IMR-90 (cell line): ENCODE measurements at regions not wholly inside any gene's neighbourhood (a gene's known extent, or its start where the extent isn't known, plus 50 kb on each side); places are given as distances from the start of the nearest gene placed in this dataset.

Experiments
- ATAC-seq: fragments of 200-7000 bp; cut with Tn5 transposase; 2 replicates; pipeline ENCODE4 v1.9.1; 2020; ENCODE audit warnings: low read depth, mild to moderate bottlenecking, moderate library complexity
- BruUV-seq: library from RNA; stranded (reverse); fragments of 400-500 nt; replicated peaks from 2 replicates; lab custom pipeline; 2021; lab: Mats Ljungman, UMichigan
- CTCF ChIA-PET: fragments of 300-600 bp; formaldehyde crosslinking; extraction: SDS; loops from one replicate; lab custom pipeline; 2021; ENCODE audit warnings: antibody characterized with exemption; lab: Yijun Ruan, JAX
- POLR2A ChIA-PET: fragments of 300-600 bp; sonication (Branson Sonifier 250); formaldehyde crosslinking; loops from one replicate; lab custom pipeline; 2022; ENCODE audit warnings: antibody characterized with exemption; ENCODE audit not compliant: unreplicated experiment; lab: Charles Lee
- DNase-seq: peaks from one replicate; pipeline ENCODE4 v3.0.0; 2013
- H2AFZ ChIP-seq: replicated peaks from 2 replicates; pipeline ENCODE3; 2013; ENCODE audit warnings: low read length, mild to moderate bottlenecking; ENCODE audit not compliant: poor library complexity
- H2AK5ac ChIP-seq: 2 replicates; pipeline ENCODE4 v1.6.1; 2013; ENCODE audit warnings: low read depth, low read length, inconsistent platforms
- H2AK9ac ChIP-seq: replicated peaks from 2 replicates; pipeline ENCODE3; 2013; ENCODE audit warnings: mild to moderate bottlenecking, low read depth, low read length, moderate library complexity; ENCODE audit not compliant: poor library complexity
- H2BK120ac ChIP-seq: 2 replicates; pipeline ENCODE4 v1.6.1; 2013; ENCODE audit warnings: low read depth, low read length, inconsistent platforms
- H2BK15ac ChIP-seq: 3 replicates; pipeline ENCODE4 v1.6.1; 2013; ENCODE audit warnings: low read depth, low read length, inconsistent platforms
- H2BK20ac ChIP-seq: 2 replicates; pipeline ENCODE4 v1.6.1; 2013; ENCODE audit warnings: low read depth, mild to moderate bottlenecking, inconsistent platforms, low read length, moderate library complexity
- H2BK5ac ChIP-seq: 2 replicates; pipeline ENCODE4 v1.6.1; 2013; ENCODE audit warnings: mild to moderate bottlenecking, low read depth, low read length, inconsistent platforms; ENCODE audit not compliant: poor library complexity, severe bottlenecking
- H3K14ac ChIP-seq: replicated peaks from 2 replicates; pipeline ENCODE4 v1.6.1; 2013; ENCODE audit warnings: low read depth, low read length, inconsistent platforms
- H3K18ac ChIP-seq: 2 replicates; pipeline ENCODE4 v1.6.1; 2013; ENCODE audit warnings: low read depth, low read length, control low read depth
- H3K23ac ChIP-seq: 2 replicates; pipeline ENCODE4 v1.6.1; 2013; ENCODE audit warnings: low read depth, low read length, inconsistent platforms
- H3K27ac ChIP-seq: 2 replicates; pipeline ENCODE4 v1.5.1; 2013; ENCODE audit warnings: mild to moderate bottlenecking, control low read depth, low read length; ENCODE audit not compliant: insufficient read depth
- H3K27me3 ChIP-seq: 2 replicates; pipeline ENCODE4 v1.6.1; 2013; ENCODE audit warnings: low read length; ENCODE audit not compliant: control insufficient read depth, insufficient read depth
- H3K36me3 ChIP-seq: 2 replicates; pipeline ENCODE4 v1.6.1; 2013; ENCODE audit warnings: low read length, mixed read lengths; ENCODE audit not compliant: control insufficient read depth, insufficient read depth
- H3K4ac ChIP-seq: 2 replicates; pipeline ENCODE4 v1.6.1; 2013; ENCODE audit warnings: low read depth, low read length, inconsistent platforms
- H3K4me1 ChIP-seq: 2 replicates; pipeline ENCODE4 v1.6.1; 2013; ENCODE audit warnings: low read length, mixed read lengths; ENCODE audit not compliant: control insufficient read depth, insufficient read depth
- H3K4me2 ChIP-seq: 2 replicates; pipeline ENCODE4 v1.6.1; 2013; ENCODE audit warnings: low read depth, mild to moderate bottlenecking, control low read depth, low read length, moderate library complexity
- H3K4me3 ChIP-seq: 2 replicates; pipeline ENCODE4 v1.5.1; 2013; ENCODE audit warnings: low read depth, mild to moderate bottlenecking, control low read depth, low read length, moderate library complexity; ENCODE audit not compliant: insufficient read depth
- H3K56ac ChIP-seq: 2 replicates; pipeline ENCODE4 v1.6.1; 2013; ENCODE audit warnings: low read length, inconsistent platforms; ENCODE audit not compliant: insufficient read depth; ENCODE audit errors: extremely low read depth
- H3K79me1 ChIP-seq, 2 experiments: 2 replicates each; pipeline ENCODE4 v1.6.1; 2013; ENCODE audit warnings: low read length in 2 of 2, inconsistent platforms in 1 of 2, low read depth in 1 of 2
- H3K9ac ChIP-seq: 2 replicates; pipeline ENCODE4 v1.6.1; 2013; ENCODE audit warnings: low read depth, low read length, control low read depth
- H3K9me1 ChIP-seq: 2 replicates; pipeline ENCODE4 v1.6.1; 2013; ENCODE audit warnings: low read length, inconsistent platforms; ENCODE audit not compliant: insufficient read depth
- H3K9me3 ChIP-seq: 2 replicates; pipeline ENCODE4 v1.6.1; 2013; ENCODE audit warnings: low read length; ENCODE audit not compliant: control insufficient read depth, insufficient read depth
- H4K20me1 ChIP-seq: 2 replicates; pipeline ENCODE4 v1.6.1; 2013; ENCODE audit warnings: low read length, inconsistent platforms; ENCODE audit not compliant: insufficient read depth
- H4K5ac ChIP-seq: 2 replicates; pipeline ENCODE4 v1.6.1; 2013; ENCODE audit warnings: mild to moderate bottlenecking, low read depth, low read length, control low read depth
- H4K8ac ChIP-seq, 2 experiments: 2 replicates each; pipeline ENCODE4 v1.6.1; 2013; ENCODE audit warnings: low read depth in 2 of 2, low read length in 2 of 2, control low read depth in 1 of 2, inconsistent platforms in 1 of 2
- H4K91ac ChIP-seq: 2 replicates; pipeline ENCODE4 v1.6.1; 2013; ENCODE audit warnings: low read depth, low read length, inconsistent platforms; ENCODE audit not compliant: insufficient read depth
- NFE2L2 ChIP-seq: fragments of 150-350 bp; IDR thresholded peaks from 2 replicates; pipeline ENCODE4 v1.6.1; 2016; ENCODE audit warnings: low read depth, mild to moderate bottlenecking, low read length
- RAD21 ChIP-seq: IDR thresholded peaks from 2 replicates; pipeline ENCODE4 v1.6.1; 2012; ENCODE audit warnings: low read length, improper control_type of control experiment
- SMC3 ChIP-seq: fragments of 150-350 bp; IDR thresholded peaks from 2 replicates; pipeline ENCODE4 v1.6.1; 2016; ENCODE audit warnings: low read depth, mild to moderate bottlenecking, antibody characterized with exemption, low read length, moderate library complexity
- WGBS, 2 experiments: methylation state at CpG; one replicate each; pipeline versions ENCODE4 v1.1.5 to v1.1.7; 2013; ENCODE audit warnings: missing lambda C conversion rate in 2 of 2; ENCODE audit not compliant: insufficient read length in 1 of 2; ENCODE audit errors: extremely low coverage in 2 of 2; 5-methylcytosine and 5-hydroxymethylcytosine counted together
- dilution Hi-C: fragments of 300-500 bp; cut with HindIII; formaldehyde crosslinking; loops from one replicate; pipeline ENCODE4 v1.14.3; 2018; ENCODE audit warnings: low sequenced_read_pairs; ENCODE audit not compliant: unreplicated experiment
- in situ Hi-C: fragments of 300-500 bp; cut with MboI; formaldehyde crosslinking; loops from 3 replicates; pipeline ENCODE4 v1.14.3; 2019; ENCODE audit warnings: low sequenced_read_pairs, inconsistent platforms, mixed read lengths
- intact Hi-C: fragments of 100-400 bp; cut with micrococcal nuclease; formaldehyde crosslinking; loops from 2 replicates; pipeline ENCODE4 v1.10.0; 2022
- TF ChIP-seq, protein P1 (sequence below): fragments of 150-350 bp; IDR thresholded peaks from 2 replicates; pipeline ENCODE4 v1.6.1; 2016; ENCODE audit warnings: low read depth, mild to moderate bottlenecking, low read length, moderate library complexity, borderline replicate concordance
- TF ChIP-seq, protein P2 (sequence below): conservative IDR thresholded peaks from 2 replicates; pipeline ENCODE4 v1.5.1; 2012; ENCODE audit warnings: mild to moderate bottlenecking, low read depth, low read length, improper control_type of control experiment

- no peaks in the 10 kb centered on the region for H3K9me3 ChIP-seq
- ChIA-PET POLR2A (no interaction called here), CTCF (interaction anchor here (0.8 to 1.5 kb wide), 7 partner anchors 9 to 658 kb away, joined by 3 to 5 read pairs (median 3); no protein-coding TSS in a partner anchor)
- intact Hi-C loops (no loop called here), in situ Hi-C loops (loop anchor here (10.0 kb wide), 2 partner anchors 336 to 656 kb away; no protein-coding TSS in a partner anchor), dilution Hi-C loops (no loop called here)
- no peak overlapping the region for H3K56ac ChIP-seq
- H2BK5ac ChIP-seq = no peak overlapping the region
- H3K27me3 ChIP-seq = no peaks in the 10 kb centered on the region
- H3K36me3 ChIP-seq = no peaks in the 10 kb centered on the region
- H4K8ac ChIP-seq = no peak overlapping the region
- no TSS peak for BruUV-seq
- H3K14ac ChIP-seq = no peak overlapping the region
- ATAC-seq (no peak), DNase-seq (peak; percentile 31)
- no peak overlapping the region for H2AK9ac ChIP-seq
- H3K4me3 ChIP-seq = no peak overlapping the region
- H4K20me1 ChIP-seq = no peaks in the 10 kb centered on the region
- H3K9me1 ChIP-seq = no peaks in the 10 kb centered on the region
- H3K4me2 ChIP-seq = no peak overlapping the region
- H3K9ac ChIP-seq = no peak overlapping the region
- peaks cover 2% of the 10 kb centered on the region for H3K4me1 ChIP-seq
- no peak overlapping the region for H4K91ac ChIP-seq
- no peak overlapping the region for H2BK120ac ChIP-seq
- no peak overlapping the region for H2AFZ ChIP-seq
- H2BK15ac ChIP-seq = peak overlapping the region; percentile 60; the same call in 1 of the 3 replicates
- WGBS, 2 experiments = 83% methylated on average over 2 of the region's 4 CpGs; no CpG with 5 or more reads in 1 of the 2 experiments
- H2BK20ac ChIP-seq = peak overlapping the region; percentile 44; the same call in 1 of the 2 replicates
- H2AK5ac ChIP-seq = no peak overlapping the region
- H3K23ac ChIP-seq = no peak overlapping the region
- H3K27ac ChIP-seq = no peak overlapping the region
- TF ChIP-seq NFE2L2 (no peak), SMC3 (peak; percentile 37; the same call in 1 of the 2 replicates), RAD21 (peak; percentile 49)
- TF ChIP-seq, protein P1, sequence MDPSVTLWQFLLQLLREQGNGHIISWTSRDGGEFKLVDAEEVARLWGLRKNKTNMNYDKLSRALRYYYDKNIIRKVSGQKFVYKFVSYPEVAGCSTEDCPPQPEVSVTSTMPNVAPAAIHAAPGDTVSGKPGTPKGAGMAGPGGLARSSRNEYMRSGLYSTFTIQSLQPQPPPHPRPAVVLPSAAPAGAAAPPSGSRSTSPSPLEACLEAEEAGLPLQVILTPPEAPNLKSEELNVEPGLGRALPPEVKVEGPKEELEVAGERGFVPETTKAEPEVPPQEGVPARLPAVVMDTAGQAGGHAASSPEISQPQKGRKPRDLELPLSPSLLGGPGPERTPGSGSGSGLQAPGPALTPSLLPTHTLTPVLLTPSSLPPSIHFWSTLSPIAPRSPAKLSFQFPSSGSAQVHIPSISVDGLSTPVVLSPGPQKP = no peak
- TF ChIP-seq, protein P2, sequence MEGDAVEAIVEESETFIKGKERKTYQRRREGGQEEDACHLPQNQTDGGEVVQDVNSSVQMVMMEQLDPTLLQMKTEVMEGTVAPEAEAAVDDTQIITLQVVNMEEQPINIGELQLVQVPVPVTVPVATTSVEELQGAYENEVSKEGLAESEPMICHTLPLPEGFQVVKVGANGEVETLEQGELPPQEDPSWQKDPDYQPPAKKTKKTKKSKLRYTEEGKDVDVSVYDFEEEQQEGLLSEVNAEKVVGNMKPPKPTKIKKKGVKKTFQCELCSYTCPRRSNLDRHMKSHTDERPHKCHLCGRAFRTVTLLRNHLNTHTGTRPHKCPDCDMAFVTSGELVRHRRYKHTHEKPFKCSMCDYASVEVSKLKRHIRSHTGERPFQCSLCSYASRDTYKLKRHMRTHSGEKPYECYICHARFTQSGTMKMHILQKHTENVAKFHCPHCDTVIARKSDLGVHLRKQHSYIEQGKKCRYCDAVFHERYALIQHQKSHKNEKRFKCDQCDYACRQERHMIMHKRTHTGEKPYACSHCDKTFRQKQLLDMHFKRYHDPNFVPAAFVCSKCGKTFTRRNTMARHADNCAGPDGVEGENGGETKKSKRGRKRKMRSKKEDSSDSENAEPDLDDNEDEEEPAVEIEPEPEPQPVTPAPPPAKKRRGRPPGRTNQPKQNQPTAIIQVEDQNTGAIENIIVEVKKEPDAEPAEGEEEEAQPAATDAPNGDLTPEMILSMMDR = peak; percentile 54
- H3K18ac ChIP-seq = no peak overlapping the region
- H4K5ac ChIP-seq = no peak overlapping the region
- no peak overlapping the region for H3K4ac ChIP-seq
- no peaks in the 10 kb centered on the region for H3K79me1 ChIP-seq
Measured at GRCh38 chr7:17640730-17641377, 299.4 kb downstream of the SNX13 start.
